ENCODE measurements at regions not wholly inside any gene's neighbourhood (a gene's known extent, or its start where the extent isn't known, plus 50 kb on each side); places are given as distances from the start of the nearest gene placed in this dataset.

DNA sequence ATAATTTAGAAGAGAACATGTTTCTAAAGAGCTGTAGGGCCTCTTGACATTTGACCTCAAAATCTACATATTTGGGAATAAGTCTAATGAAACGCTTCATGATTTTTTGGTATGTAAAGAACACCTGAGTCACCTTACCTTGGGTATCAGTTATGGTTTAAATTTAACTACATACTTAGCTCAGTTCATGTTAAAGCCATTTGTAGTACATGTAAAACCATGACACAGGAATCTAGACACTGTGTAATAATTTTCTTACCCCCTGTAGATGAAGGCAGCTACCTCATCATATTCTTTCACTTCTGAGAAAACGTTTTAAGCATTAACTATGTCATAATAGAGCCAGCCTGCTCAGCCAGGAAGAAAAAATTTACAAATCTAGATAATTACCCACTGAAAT is 105.8 kb upstream of the CPNE8 start:
- TF ChIP-seq POLR2AphosphoS5 (IDR thresholded peaks at IDR 0.05; ENCODE audit: low read depth, low read length) = no peak
- no peak for TF ChIP-seq POLR2A (IDR thresholded peaks at IDR 0.05; ENCODE audit: low read depth, low read length)
- no peak for TF ChIP-seq TAF1 (IDR thresholded peaks at IDR 0.05; ENCODE audit: borderline replicate concordance, low read depth, low read length)
